ENCODE measurements at regions not wholly inside any gene's neighbourhood (a gene's known extent, or its start where the extent isn't known, plus 50 kb on each side); places are given as distances from the start of the nearest gene placed in this dataset.
A peak's percentile ranks its signal among the peaks of the same experiment; 100 is the strongest.

DNA sequence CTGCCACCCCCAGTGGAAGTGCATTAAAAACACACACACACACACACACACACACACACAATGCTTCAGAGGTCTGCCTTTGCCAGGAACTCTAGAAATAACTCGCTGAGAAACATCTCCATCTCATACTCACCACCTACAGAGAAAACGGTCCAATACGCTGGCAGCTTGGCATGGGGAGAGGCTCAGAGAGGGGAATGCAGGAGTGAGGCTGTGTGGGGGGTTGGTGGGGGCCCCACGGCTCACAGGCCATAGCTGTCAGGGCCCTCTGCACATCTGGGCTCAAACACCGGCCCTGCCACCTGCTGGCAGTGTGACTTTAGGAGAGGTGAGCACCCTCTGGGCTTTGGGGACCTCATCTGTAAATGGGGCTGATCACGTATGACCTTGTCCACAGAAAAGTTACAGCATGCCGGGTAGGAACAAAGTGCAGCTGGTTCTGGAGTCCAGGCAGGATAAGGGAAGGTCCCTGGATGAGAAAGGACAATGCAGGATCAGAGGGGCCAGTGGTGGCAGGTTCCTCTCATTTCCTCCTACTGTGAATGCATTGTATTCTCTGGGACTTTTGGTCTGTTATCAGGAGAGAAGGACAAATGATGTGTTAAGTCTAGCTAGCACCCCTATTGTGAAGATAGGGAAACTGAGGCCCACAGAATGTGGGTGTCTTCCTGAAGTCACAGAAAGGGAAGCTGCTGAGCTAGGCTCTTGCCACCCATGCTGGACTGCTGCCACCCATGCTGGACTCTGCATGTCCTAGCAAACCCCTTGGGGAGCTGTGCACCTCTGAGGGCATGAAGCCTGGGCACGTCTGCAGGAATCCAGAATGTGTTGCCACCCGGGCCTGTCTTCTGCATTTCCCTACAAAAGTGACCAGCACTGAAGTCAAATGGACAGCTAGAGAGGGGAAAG, 404.6 kb downstream of the RPS24 start:
- TF ChIP-seq, protein P1, sequence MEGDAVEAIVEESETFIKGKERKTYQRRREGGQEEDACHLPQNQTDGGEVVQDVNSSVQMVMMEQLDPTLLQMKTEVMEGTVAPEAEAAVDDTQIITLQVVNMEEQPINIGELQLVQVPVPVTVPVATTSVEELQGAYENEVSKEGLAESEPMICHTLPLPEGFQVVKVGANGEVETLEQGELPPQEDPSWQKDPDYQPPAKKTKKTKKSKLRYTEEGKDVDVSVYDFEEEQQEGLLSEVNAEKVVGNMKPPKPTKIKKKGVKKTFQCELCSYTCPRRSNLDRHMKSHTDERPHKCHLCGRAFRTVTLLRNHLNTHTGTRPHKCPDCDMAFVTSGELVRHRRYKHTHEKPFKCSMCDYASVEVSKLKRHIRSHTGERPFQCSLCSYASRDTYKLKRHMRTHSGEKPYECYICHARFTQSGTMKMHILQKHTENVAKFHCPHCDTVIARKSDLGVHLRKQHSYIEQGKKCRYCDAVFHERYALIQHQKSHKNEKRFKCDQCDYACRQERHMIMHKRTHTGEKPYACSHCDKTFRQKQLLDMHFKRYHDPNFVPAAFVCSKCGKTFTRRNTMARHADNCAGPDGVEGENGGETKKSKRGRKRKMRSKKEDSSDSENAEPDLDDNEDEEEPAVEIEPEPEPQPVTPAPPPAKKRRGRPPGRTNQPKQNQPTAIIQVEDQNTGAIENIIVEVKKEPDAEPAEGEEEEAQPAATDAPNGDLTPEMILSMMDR (IDR thresholded peaks at IDR 0.05; ENCODE audit: control extremely low read depth, extremely low read depth): no peak
- Histone ChIP-seq H3K4me3 (no peak overlapping the region), H3K9me3 (ENCODE audit: control insufficient read depth in 4 of 4, insufficient read depth in 3 of 4, low read length in 3 of 4) (no peaks in the 10 kb centered on the region), H3K27me3 (ENCODE audit: control insufficient read depth in 3 of 3, insufficient read depth in 3 of 3, low read length in 2 of 3) (no peaks in the 10 kb centered on the region), H3K4me1 (ENCODE audit: control insufficient read depth in 5 of 5, insufficient read depth in 5 of 5, low read length in 5 of 5) (peaks cover 0 to 51% (median 22%) of the 10 kb centered on the region in 5 donors), H3K36me3 (ENCODE audit: control insufficient read depth in 4 of 4, insufficient read depth in 4 of 4, low read length in 4 of 4) (no peaks in the 10 kb centered on the region), H3K9ac (ENCODE audit: insufficient read depth in 1 of 2, low read length in 2 of 2) (no peak overlapping the region), H3K27ac (ENCODE audit: low read depth in 1 of 2, low read length in 1 of 2) (no peak overlapping the region)
- DNase-seq: peak in 1 of 3 donors; percentile 41
- 63 to 66% methylated on average over 9 of the region's 9 CpGs for WGBS, 2 donors
- no peak for ATAC-seq (ENCODE audit: insufficient read depth, low FRiP score)

DNA sequence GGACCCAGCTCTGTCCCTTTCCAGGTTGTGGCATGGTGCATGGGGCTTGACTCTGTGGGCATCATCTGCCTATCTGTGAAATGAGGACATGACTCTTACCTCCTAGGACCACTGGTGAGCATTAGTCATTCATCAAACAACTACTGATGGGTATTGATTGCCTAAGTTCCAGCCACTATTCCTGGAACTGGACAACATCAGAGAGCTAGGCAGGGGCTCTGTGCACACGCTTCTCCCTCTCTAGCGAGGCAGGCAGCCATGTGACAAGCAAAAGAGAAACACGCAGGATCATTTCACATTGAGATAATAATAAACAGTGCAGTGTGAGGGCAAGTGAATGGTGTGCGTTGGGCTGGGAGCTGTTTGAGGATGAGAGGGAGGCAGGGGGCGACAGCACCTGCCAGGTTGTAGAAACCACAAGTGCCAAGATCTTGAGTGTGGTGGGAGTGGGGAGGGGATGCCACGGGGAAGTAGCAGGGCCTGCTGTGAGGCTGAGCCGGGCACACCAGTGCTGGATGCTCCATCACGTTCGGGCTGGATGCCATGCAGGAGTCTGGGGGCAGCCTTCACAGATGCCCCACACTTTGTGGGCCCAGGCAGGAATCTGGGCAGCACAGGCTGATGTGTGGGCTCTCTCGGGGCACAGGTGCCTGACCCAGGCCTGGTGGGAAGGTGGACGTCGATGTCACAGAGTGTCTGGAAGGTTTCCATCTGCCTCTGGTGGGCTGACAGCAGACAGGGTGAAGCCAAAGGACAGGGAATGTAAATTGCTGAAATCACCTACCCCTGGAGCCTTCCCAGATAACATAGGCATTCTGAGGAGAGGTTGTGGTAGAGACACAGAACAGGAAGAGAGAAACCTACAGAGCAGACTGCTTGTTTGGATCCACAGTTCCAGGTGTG, 405.5 kb downstream of the RPS24 start:
- Histone ChIP-seq H3K9me3 (ENCODE audit: control insufficient read depth in 4 of 4, insufficient read depth in 3 of 4, low read length in 3 of 4) (no peaks in the 10 kb centered on the region), H3K4me1 (ENCODE audit: control insufficient read depth in 5 of 5, insufficient read depth in 5 of 5, low read length in 5 of 5) (peaks cover 0 to 43% (median 19%) of the 10 kb centered on the region in 5 donors)

GRCh38 chr10:78441010-78441409, 407.3 kb downstream of the RPS24 start:
- Histone ChIP-seq H3K36me3 (ENCODE audit: control insufficient read depth in 4 of 4, insufficient read depth in 4 of 4, low read length in 4 of 4) (no peaks in the 10 kb centered on the region), H3K9me3 (ENCODE audit: control insufficient read depth in 4 of 4, insufficient read depth in 3 of 4, low read length in 3 of 4) (no peaks in the 10 kb centered on the region), H3K4me3 (no peak overlapping the region), H3K9ac (ENCODE audit: insufficient read depth in 1 of 2, low read length in 2 of 2) (no peak overlapping the region), H3K4me1 (ENCODE audit: control insufficient read depth in 5 of 5, insufficient read depth in 5 of 5, low read length in 5 of 5) (peaks cover 0 to 25% (median 5%) of the 10 kb centered on the region in 5 donors), H3K27me3 (ENCODE audit: control insufficient read depth in 3 of 3, insufficient read depth in 3 of 3, low read length in 2 of 3) (no peaks in the 10 kb centered on the region), H3K27ac (ENCODE audit: low read depth in 1 of 2, low read length in 1 of 2) (no peak overlapping the region)
- ATAC-seq (ENCODE audit: insufficient read depth, low FRiP score): no peak
- TF ChIP-seq, protein P1 (IDR thresholded peaks at IDR 0.05; ENCODE audit: control extremely low read depth, extremely low read depth): no peak
- 92 to 96% methylated on average over 4 of the region's 4 CpGs for WGBS, 2 donors
- no peak for DNase-seq

More for the DNA sequence above, 405.5 kb downstream of the RPS24 start:
- Histone ChIP-seq H3K9ac (ENCODE audit: insufficient read depth in 1 of 2, low read length in 2 of 2) (no peak overlapping the region), H3K36me3 (ENCODE audit: control insufficient read depth in 4 of 4, insufficient read depth in 4 of 4, low read length in 4 of 4) (no peaks in the 10 kb centered on the region), H3K4me3 (no peak overlapping the region), H3K27me3 (ENCODE audit: control insufficient read depth in 3 of 3, insufficient read depth in 3 of 3, low read length in 2 of 3) (no peaks in the 10 kb centered on the region), H3K27ac (ENCODE audit: low read depth in 1 of 2, low read length in 1 of 2) (no peak overlapping the region)
- 83% methylated on average over 12 of the region's 12 CpGs for WGBS, 2 donors
- DNase-seq (no peak), ATAC-seq (ENCODE audit: insufficient read depth, low FRiP score) (no peak)
- TF ChIP-seq, protein P1 (IDR thresholded peaks at IDR 0.05; ENCODE audit: control extremely low read depth, extremely low read depth): no peak

Data from lung (tissue), 11 donors.